Epithelial cell of prostate (primary cell): ENCODE measurements at regions not wholly inside any gene's neighbourhood (a gene's known extent, or its start where the extent isn't known, plus 50 kb on each side); places are given as distances from the start of the nearest gene placed in this dataset.

ENCODE experiments used
- DNase-seq: peaks from one replicate; pipeline ENCODE4 v3.0.0-alpha.2; 2011; ENCODE audit warnings: low read depth, low spot score
- H3K27ac ChIP-seq: fragments of 450-650 bp; 2 replicates; pipeline ENCODE4 v1.5.1; 2017; ENCODE audit warnings: mild to moderate bottlenecking

GRCh38 chr16:79349803-79350202, 250.7 kb downstream of the MAF start:
- no peak overlapping the region for H3K27ac ChIP-seq
- DNase-seq: no peak

- no peak overlapping the region for H3K27ac ChIP-seq
- DNase-seq: no peak
Measured at GRCh38 chr16:79348521-79349306, 251.8 kb downstream of the MAF start.

GRCh38 chr16:79347277-79347676, 253.3 kb downstream of the MAF start:
- no peak overlapping the region for H3K27ac ChIP-seq
- no peak for DNase-seq

- DNase-seq: no peak
- no peak overlapping the region for H3K27ac ChIP-seq
Measured at GRCh38 chr16:79339863-79340262, 260.7 kb downstream of the MAF start.

GRCh38 chr16:79337906-79338305, 262.6 kb downstream of the MAF start:
- no peak overlapping the region for H3K27ac ChIP-seq
- no peak for DNase-seq

- H3K27ac ChIP-seq: no peak overlapping the region
- DNase-seq: no peak
Measured at GRCh38 chr16:79336437-79337229, 263.9 kb downstream of the MAF start.

- no peak for DNase-seq
- no peak overlapping the region for H3K27ac ChIP-seq
Measured at GRCh38 chr16:79334127-79334526, 266.4 kb downstream of the MAF start.

- no peak overlapping the region for H3K27ac ChIP-seq
- DNase-seq: no peak
Measured at GRCh38 chr16:79331066-79331465, 269.5 kb downstream of the MAF start.

GRCh38 chr16:79329967-79330366, 270.6 kb downstream of the MAF start:
- H3K27ac ChIP-seq: no peak overlapping the region
- no peak for DNase-seq

GRCh38 chr16:79329166-79329521, 271.4 kb downstream of the MAF start:
- DNase-seq: no peak
- H3K27ac ChIP-seq: no peak overlapping the region

GRCh38 chr16:79328402-79329165, 272.0 kb downstream of the MAF start:
- H3K27ac ChIP-seq: no peak overlapping the region
- DNase-seq: no peak

GRCh38 chr16:79327836-79328235, 272.7 kb downstream of the MAF start:
- DNase-seq: no peak
- no peak overlapping the region for H3K27ac ChIP-seq

GRCh38 chr16:79326549-79326948, 274.0 kb downstream of the MAF start:
- no peak for DNase-seq
- H3K27ac ChIP-seq: no peak overlapping the region

- H3K27ac ChIP-seq: no peak overlapping the region
- no peak for DNase-seq
Measured at GRCh38 chr16:79325226-79325945, 275.2 kb downstream of the MAF start.

GRCh38 chr16:79320956-79321355, 279.6 kb downstream of the MAF start:
- no peak for DNase-seq
- H3K27ac ChIP-seq: no peak overlapping the region

- DNase-seq: no peak
Measured at GRCh38 chr16:79318143-79318899, 282.2 kb downstream of the MAF start.

GRCh38 chr16:79317521-79317920, 283.0 kb downstream of the MAF start:
- H3K27ac ChIP-seq: no peak overlapping the region
- no peak for DNase-seq

More at GRCh38 chr16:79318143-79318899, 282.2 kb downstream of the MAF start:
- no peak overlapping the region for H3K27ac ChIP-seq

GRCh38 chr16:79317026-79317425, 283.5 kb downstream of the MAF start:
- DNase-seq: no peak
- no peak overlapping the region for H3K27ac ChIP-seq

GRCh38 chr16:79316004-79316458, 284.5 kb downstream of the MAF start:
- DNase-seq: no peak
- H3K27ac ChIP-seq: no peak overlapping the region
